SU-DHL-6 (cell line): ENCODE measurements at regions not wholly inside any gene's neighbourhood (a gene's known extent, or its start where the extent isn't known, plus 50 kb on each side); places are given as distances from the start of the nearest gene placed in this dataset.

Experiments used
- H2AFZ ChIP-seq: fragments of 200-600 bp; sonication (generic); 2 replicates; pipeline ENCODE4 v1.6.1; 2014; ENCODE audit warnings: low read depth, mild to moderate bottlenecking, moderate library complexity, mixed read lengths, antibody characterized with exemption, low read length; ENCODE audit not compliant: severe bottlenecking
- H3F3A ChIP-seq: fragments of 200-600 bp; shearing (Covaris generic); 2 replicates; pipeline ENCODE4 v1.6.0; 2016; ENCODE audit warnings: antibody characterized with exemption, mild to moderate bottlenecking; ENCODE audit not compliant: insufficient read depth
- H3K27ac ChIP-seq: fragments of 200-600 bp; sonication (generic); 2 replicates; pipeline ENCODE4 v1.5.1; 2016; ENCODE audit warnings: low read depth, mild to moderate bottlenecking, low read length, moderate library complexity, mixed read lengths
- H3K27me3 ChIP-seq: fragments of 200-600 bp; sonication (generic), shearing (Covaris generic); 2 replicates; pipeline ENCODE4 v1.6.0; 2014; ENCODE audit warnings: mild to moderate bottlenecking, low read length
- H3K36me3 ChIP-seq: fragments of 200-600 bp; sonication (generic); 2 replicates; pipeline ENCODE4 v1.6.1; 2014; ENCODE audit warnings: mild to moderate bottlenecking, low read length, mixed read lengths
- H3K4me2 ChIP-seq: fragments of 300-600, 200-600 bp; shearing (Covaris generic), sonication (generic); 2 replicates; pipeline ENCODE4 v1.6.0; 2014; ENCODE audit warnings: low read length, low read depth, mild to moderate bottlenecking; ENCODE audit not compliant: poor library complexity, severe bottlenecking
- H3K4me3 ChIP-seq: fragments of 200-600 bp; sonication (generic); 2 replicates; pipeline ENCODE4 v1.5.1; 2014; ENCODE audit warnings: antibody characterized with exemption, low read length, mild to moderate bottlenecking, mixed read lengths; ENCODE audit not compliant: insufficient read depth, poor library complexity, severe bottlenecking
- H3K79me2 ChIP-seq: fragments of 200-600 bp; sonication (generic); 2 replicates; pipeline ENCODE4 v1.6.1; 2014; ENCODE audit warnings: mild to moderate bottlenecking, low read length, moderate library complexity; ENCODE audit not compliant: insufficient read depth
- H3K9ac ChIP-seq: fragments of 200-600 bp; sonication (generic); 2 replicates; pipeline ENCODE4 v1.7.0; 2014; ENCODE audit warnings: mild to moderate bottlenecking, low read length
- H3K9me2 ChIP-seq: fragments of 200-600 bp; sonication (generic); replicated peaks from 2 replicates; pipeline ENCODE4 v1.6.1; 2014; ENCODE audit warnings: low read length; ENCODE audit not compliant: insufficient read depth
- H3K9me3 ChIP-seq: fragments of 200-600 bp; sonication (generic); 2 replicates; pipeline ENCODE4 v1.6.1; 2014; ENCODE audit warnings: low read length, mixed read lengths; ENCODE audit not compliant: insufficient read depth
- H4K20me1 ChIP-seq: fragments of 200-600 bp; sonication (generic); 2 replicates; pipeline ENCODE4 v1.6.1; 2014; ENCODE audit warnings: low read depth, mild to moderate bottlenecking, antibody characterized with exemption, low read length, moderate library complexity, mixed read lengths
- CTCF ChIP-seq: fragments of 200-600 bp; sonication (generic); IDR thresholded peaks from one replicate; pipeline ENCODE4 v1.5.1; 2017; ENCODE audit warnings: antibody characterized with exemption, mild to moderate bottlenecking, low read length, moderate library complexity; ENCODE audit not compliant: insufficient read depth, poor library complexity, severe bottlenecking
- EZH2phosphoT487 ChIP-seq: fragments of 200-600 bp; sonication (generic), shearing (Covaris generic); conservative IDR thresholded peaks from 2 replicates; pipeline ENCODE4 v1.6.1; 2018; ENCODE audit warnings: mild to moderate bottlenecking, antibody characterized with exemption, low read length, moderate library complexity, mixed read lengths

DNA sequence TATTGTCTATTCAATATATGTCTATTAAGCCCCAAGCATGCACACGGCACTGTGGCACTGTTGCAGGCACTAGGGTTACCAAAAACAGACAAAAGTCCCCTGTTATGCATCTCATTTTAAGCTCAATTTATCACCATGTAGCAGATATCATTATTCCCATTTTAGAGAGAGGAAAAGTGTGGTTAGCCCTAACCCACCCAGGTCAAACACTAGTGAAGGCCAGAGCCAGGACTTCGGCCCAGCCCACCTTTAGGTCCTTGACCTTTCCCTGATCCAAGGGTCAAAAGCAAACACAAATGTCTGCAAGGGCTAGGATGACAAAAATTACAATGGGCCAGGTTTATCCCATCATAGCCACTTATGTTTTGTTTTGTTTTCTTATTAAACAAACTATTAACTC lies 130.3 kb upstream of the NUDT7 start:
- no peaks in the 10 kb centered on the region for H3K79me2 ChIP-seq
- H3K27me3 ChIP-seq, result no peaks in the 10 kb centered on the region
- no peak for TF ChIP-seq CTCF
- TF ChIP-seq EZH2phosphoT487, result no peak
- no peaks in the 10 kb centered on the region for H3K36me3 ChIP-seq
- H3K4me2 ChIP-seq, result no peak overlapping the region
- no peak overlapping the region for H2AFZ ChIP-seq
- H3K9me3 ChIP-seq, result no peaks in the 10 kb centered on the region
- H3K9me2 ChIP-seq, result no peaks in the 10 kb centered on the region
- no peak overlapping the region for H3K27ac ChIP-seq
- no peaks in the 10 kb centered on the region for H3F3A ChIP-seq
- no peaks in the 10 kb centered on the region for H4K20me1 ChIP-seq
- no peak overlapping the region for H3K4me3 ChIP-seq
- H3K9ac ChIP-seq, result no peak overlapping the region

- H3K9ac ChIP-seq, result no peak overlapping the region
- H3K9me3 ChIP-seq, result no peaks in the 10 kb centered on the region
- H3K27me3 ChIP-seq, result no peaks in the 10 kb centered on the region
- TF ChIP-seq EZH2phosphoT487, result no peak
- no peak for TF ChIP-seq CTCF
- H3K79me2 ChIP-seq, result no peaks in the 10 kb centered on the region
- no peak overlapping the region for H3K4me3 ChIP-seq
- no peak overlapping the region for H3K27ac ChIP-seq
- H4K20me1 ChIP-seq, result no peaks in the 10 kb centered on the region
- H3K9me2 ChIP-seq, result no peaks in the 10 kb centered on the region
- no peak overlapping the region for H3K4me2 ChIP-seq
- no peak overlapping the region for H2AFZ ChIP-seq
- no peaks in the 10 kb centered on the region for H3K36me3 ChIP-seq
- H3F3A ChIP-seq, result no peaks in the 10 kb centered on the region
Measured at GRCh38 chr16:77594057-77594456, 128.3 kb upstream of the NUDT7 start.

- no peaks in the 10 kb centered on the region for H3K36me3 ChIP-seq
- no peaks in the 10 kb centered on the region for H3F3A ChIP-seq
- H4K20me1 ChIP-seq, result no peaks in the 10 kb centered on the region
- no peak overlapping the region for H3K4me2 ChIP-seq
- no peak overlapping the region for H2AFZ ChIP-seq
- no peaks in the 10 kb centered on the region for H3K27me3 ChIP-seq
- H3K4me3 ChIP-seq, result no peak overlapping the region
- no peaks in the 10 kb centered on the region for H3K9me3 ChIP-seq
- H3K9ac ChIP-seq, result no peak overlapping the region
- H3K9me2 ChIP-seq, result no peaks in the 10 kb centered on the region
- TF ChIP-seq CTCF (no peak), EZH2phosphoT487 (no peak)
- no peak overlapping the region for H3K27ac ChIP-seq
- no peaks in the 10 kb centered on the region for H3K79me2 ChIP-seq
Measured at GRCh38 chr16:77594799-77595596, 127.3 kb upstream of the NUDT7 start.
